IPS DF 19.7 (cell line): ENCODE measurements at regions not wholly inside any gene's neighbourhood (a gene's known extent, or its start where the extent isn't known, plus 50 kb on each side); places are given as distances from the start of the nearest gene placed in this dataset.

Experiments used
- DNase-seq: peaks from one replicate; pipeline ENCODE4 v3.0.0-alpha.2; 2013; ENCODE audit warnings: low read depth, low spot score

DNA sequence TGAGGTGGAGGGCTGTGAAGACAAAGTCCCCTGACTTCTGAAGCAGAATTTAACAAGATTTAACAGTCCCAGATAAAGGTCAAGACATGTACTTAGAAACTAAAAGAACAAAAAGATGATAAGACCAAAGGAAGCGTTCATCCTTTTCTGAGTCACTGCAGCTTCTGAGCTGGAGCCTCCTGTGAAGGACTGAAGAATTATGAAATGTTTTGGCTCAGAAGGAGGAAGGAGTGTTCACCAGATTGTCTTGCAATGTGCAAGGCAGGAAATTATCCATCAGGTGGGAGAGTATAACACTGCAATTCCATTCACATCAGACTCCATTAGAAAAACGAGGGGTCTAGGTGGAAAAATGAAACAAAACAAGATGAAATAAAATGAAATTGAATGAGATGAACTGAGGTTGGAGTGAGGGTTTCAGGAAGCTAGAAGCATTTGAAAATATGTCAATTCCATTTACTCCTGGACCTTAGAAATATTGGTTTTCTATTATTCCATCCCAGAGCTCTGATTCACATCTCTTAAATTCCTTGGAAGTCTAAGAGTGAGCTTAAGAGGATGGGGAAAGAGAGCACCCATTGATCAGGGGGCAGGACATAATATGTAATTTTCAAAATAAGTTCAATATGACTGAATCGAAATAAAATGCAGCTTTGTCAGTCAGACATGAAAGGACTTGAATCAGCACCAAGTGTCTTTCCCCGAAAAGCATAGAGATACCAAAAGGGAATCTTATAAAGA lies 186.1 kb upstream of the LNX1 start:
- no peak for DNase-seq

DNA sequence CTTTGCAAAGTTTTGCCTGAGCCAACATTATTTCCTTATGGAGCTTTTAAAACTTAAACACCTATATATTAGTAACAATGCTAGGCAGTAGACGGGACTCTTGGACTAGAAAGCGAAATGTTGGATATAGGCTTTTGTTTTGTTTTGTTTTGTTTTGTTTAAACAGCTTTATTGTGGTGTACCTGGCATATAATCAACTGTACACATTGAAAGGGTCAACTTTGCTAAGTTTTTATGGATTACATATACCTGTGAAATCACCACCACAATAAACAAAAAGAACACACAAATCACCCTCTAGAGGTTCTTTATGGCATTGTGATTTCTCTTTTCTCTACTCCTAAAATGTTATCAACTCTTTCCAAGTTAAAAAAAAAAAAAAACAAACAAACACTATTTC lies 184.9 kb upstream of the LNX1 start:
- DNase-seq = no peak

DNA sequence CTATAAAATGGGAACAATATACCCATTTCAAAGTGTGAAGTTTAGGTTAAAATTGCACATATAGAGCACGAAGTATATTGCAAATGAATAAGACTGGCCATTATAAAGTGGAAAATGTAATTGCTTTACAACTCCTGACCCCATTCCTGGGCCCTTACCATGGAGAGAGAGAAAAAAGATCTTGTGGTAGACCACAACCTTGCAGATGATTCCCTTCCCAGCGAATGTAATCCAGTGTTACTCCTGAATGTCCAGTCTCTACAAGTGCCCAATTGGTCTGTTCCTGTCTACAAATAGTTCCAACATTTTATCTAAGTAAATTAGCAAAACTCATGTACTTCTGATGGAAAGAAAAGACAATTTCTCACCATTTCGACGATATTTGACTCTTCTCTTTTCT lies 184.1 kb upstream of the LNX1 start:
- DNase-seq = no peak

DNA sequence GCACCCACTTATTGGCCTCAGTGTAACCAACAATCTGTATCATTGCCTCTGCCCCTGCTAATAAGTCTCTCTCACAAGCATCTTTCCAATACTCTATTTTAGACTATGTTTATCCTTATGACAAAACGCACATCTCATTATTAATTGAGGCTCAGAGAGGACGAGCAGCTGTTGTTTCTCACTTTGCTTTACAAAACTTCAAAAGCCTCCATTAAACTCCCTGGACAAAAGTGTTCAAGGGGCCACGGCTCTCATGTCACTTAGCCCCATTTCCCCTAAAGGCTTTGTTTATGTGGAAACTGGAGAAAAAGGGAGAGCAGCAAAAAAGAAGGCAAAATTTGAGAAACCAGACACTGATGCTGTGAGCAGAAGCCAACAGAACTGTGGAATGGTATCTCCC lies 180.0 kb upstream of the LNX1 start:
- DNase-seq = no peak

DNA sequence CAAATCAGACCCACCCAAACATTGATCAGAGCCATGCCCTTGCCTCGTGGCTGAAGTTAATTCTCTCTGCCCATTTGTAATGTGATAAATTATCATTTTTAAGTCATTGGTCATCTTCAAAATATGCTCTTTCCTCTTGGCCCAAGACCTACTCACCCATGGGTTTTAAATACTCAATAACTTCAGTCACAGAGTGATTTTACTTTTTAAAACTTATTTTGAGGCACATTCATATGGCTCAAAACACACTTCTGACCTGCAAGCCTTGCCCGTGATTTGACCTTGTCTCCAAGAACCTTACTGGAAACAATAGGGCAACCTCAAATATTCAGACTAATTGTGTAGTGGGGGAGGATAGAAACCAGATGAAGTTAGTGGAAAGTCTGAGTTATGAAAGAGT lies 176.2 kb upstream of the LNX1 start:
- no peak for DNase-seq

GRCh38 chr4:53764761-53765490 lies 173.6 kb upstream of the LNX1 start:
- no peak for DNase-seq

DNA sequence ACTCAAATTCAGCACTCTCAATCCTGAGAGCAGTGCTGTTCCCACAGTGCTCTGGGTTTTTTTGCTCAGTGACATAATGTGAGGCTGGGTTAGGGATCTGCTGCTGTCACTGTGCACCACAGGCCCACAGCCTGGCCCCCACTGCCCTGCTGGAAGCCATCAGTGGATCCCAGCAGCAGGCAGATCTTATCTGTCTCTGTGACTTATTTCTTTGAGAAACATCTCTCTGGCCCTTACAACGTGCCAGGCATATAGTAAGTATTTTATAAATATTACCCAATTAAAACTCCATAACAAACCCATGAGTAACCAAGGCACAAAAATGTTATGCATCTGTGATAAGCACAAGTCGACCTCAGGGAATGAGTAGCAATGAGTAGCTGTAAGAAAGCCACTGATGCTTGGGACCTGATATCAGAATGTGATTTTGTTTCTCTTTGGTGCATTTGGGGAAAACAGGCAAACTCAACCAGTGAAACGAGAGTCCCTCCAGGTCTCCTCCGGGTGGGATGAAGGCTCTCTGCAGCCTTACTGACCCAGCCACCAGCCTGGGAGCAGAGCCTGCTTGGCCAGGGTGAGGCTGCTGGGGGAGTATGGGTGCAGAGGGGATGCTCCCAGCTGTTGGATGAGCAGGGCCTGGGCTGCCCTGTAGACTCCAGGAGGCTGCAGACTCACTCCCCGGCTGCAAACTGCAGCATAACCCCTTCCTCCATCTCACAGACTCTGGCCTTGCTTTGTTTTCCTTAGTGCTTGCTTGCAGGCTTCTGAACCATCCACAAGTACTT lies 172.7 kb upstream of the LNX1 start:
- no peak for DNase-seq

DNA sequence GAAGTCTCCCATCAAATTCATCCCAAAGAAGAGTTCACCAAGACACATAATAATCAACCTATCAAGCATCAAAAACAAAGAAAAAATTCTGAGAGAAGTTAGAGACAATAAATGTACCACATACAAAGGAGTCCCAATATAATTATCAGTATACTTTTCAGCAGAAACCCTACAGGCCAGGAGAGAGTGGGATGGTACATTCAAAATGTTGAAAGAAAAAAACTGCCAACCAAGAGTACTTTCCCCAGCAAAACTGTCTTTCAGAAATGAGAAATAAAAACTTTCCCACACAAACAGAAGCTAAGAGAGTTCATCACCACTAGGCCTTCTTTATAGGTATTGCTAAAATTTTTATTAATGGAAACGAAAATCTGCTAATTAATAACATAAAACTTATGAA lies 164.4 kb upstream of the LNX1 start:
- DNase-seq = no peak

DNA sequence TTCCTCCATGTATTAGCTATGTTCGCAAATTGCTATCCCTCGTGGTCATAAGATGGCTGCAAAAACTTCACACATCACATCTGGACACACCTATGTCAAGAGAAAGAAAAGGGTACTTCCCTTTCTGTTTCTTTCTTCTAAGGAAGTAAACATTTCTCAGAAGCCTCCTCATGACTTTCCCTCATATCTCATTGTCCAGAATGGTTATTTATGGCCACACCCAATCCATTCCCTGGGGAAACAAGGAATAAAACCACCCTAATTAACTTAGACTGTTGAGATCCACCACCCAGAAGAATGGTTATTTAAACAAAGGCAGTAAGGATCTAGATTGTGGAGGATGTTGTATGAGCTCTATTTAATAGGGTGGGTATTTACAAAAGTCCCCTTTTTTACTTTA lies 160.8 kb upstream of the LNX1 start:
- DNase-seq = no peak

DNA sequence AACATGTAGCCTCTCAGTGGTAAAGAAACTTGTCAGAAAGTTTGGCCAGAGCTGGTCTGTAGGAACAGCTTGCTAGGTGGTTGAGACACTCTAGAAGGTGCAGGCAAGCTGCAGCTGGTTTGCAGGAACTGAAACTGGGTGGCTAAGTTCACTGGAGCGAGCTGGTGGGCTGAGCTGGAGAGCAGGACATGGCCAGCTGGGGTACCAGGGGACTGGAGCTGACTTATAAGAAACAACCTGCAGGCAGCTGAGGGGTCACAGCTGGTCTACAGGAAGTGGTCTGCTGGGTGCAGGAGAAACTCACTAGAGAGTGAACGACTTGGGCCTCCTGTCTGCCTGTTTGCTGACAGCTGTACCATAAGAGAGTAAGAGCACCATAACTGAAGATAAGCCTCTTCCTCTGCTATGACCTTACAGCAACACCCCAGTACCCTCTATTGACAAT lies 157.1 kb upstream of the LNX1 start:
- no peak for DNase-seq

- DNase-seq = no peak
These were observed 156.1 kb upstream of the LNX1 start for GRCh38 chr4:53747401-53747800.

DNA sequence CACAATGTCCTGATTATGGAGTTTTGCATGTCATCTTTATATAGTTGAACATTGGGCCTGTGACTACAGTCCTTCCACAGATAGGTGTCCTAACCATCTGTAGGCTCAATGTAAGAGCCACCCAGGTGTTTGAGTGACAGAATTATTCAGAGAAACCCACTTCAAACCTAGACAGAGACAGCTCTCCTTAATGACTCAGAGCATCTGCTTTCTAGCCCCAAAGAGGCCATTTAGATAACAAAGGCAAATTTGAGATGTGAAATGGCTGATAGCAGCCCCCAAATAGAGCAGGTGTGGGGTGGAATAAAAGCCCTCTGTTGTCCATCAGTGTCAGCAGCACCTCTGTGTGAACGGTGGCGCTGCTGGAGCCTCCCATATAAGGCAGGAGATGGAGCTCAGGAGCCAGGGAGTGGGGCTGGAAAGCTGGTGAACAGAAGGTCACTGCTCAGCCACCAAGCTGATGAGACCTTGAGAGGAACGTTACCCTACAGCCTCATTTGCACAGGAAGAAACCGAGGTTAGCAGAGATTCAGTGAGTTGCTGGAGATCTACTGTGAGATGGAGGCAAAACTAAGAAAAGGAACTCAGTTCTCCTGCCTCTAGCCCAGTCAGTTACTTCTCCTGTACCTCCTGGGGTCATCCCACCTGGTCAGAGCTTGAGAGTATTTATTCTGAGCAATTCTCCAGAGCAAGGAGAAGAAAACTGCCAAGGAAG lies 153.3 kb upstream of the LNX1 start:
- DNase-seq = no peak

GRCh38 chr4:53734584-53735353 lies 143.5 kb upstream of the LNX1 start:
- DNase-seq = no peak

GRCh38 chr4:53734182-53734581 lies 142.9 kb upstream of the LNX1 start:
- DNase-seq = no peak

- no peak for DNase-seq
These were observed 141.4 kb upstream of the LNX1 start for GRCh38 chr4:53732661-53733060.

DNA sequence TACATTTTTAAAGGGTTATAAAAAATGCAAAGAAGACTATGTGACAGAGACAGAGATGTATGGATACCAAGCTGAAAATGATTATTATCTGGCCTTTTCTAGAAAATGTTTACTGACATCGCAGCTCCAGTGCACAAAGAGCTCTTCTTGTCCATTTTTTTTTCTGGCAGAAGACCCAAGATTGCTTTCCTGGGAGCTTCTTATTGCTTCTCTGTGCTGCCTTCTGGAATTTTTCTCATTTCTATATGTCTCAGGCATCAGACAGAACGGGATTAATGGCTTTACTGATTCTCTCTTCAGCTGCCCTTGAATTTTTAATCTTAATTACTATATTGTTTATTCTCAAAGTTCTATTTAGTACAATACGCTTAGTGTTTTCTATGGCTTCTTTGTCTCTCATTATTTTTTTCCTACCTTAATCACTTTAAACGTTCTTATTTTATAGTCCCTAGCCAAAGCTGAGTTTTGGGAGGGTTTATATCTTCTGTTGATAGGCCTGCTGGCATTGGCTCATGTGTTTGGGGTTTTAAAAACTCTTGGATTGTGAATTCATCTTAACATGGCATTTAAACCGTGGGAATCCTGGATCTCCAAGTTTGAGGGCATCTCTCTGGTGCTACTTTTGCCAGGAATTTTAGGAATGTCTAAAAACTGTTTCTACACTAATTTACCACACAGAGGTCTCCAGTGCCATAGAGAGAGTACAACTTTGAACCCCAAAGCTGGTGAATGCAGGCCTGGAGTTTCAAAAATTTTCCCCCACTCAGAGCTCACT lies 138.9 kb upstream of the LNX1 start:
- DNase-seq = no peak

- DNase-seq = no peak
These were observed 130.8 kb upstream of the LNX1 start for GRCh38 chr4:53722110-53722509.

GRCh38 chr4:53721263-53721662 lies 130.0 kb upstream of the LNX1 start:
- DNase-seq = no peak

GRCh38 chr4:53720776-53721175 lies 129.5 kb upstream of the LNX1 start:
- no peak for DNase-seq

DNA sequence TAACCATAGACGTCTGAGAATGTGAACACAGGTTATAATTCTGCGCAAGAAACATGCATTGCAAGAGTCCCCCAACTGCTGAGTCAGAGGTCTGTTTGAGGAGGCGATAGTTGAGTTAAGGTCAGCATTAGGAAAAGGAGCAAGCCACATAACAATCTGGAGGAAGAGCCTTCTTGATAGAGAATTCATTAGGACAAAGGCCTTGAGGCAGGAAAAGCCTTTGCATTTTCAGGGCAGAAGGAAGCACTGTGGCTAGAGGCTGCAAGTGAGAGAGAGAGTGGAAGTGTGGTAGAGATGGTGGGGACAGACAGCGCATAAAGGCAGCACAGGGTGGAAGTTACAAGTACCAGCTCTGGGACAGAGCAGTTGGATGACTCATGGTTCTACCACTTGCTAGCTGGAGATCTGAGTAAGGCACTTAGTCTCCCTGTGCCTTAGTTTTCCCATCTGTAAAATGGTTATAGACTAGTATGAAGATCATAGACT lies 125.8 kb upstream of the LNX1 start:
- DNase-seq = no peak
